HG03196 (cell line): ENCODE measurements at regions not wholly inside any gene's neighbourhood (a gene's known extent, or its start where the extent isn't known, plus 50 kb on each side); places are given as distances from the start of the nearest gene placed in this dataset.

Experiments
- ATAC-seq: cut with Tn5 transposase; IDR thresholded peaks from one replicate; pipeline ENCODE4 v1.9.1; 2021; ENCODE audit not compliant: unreplicated experiment

GRCh38 chr5:72032788-72033187 is 74.5 kb upstream of the MAP1B start:
- no peak for ATAC-seq

GRCh38 chr5:72034770-72035169 is 72.5 kb upstream of the MAP1B start:
- ATAC-seq, result no peak

DNA sequence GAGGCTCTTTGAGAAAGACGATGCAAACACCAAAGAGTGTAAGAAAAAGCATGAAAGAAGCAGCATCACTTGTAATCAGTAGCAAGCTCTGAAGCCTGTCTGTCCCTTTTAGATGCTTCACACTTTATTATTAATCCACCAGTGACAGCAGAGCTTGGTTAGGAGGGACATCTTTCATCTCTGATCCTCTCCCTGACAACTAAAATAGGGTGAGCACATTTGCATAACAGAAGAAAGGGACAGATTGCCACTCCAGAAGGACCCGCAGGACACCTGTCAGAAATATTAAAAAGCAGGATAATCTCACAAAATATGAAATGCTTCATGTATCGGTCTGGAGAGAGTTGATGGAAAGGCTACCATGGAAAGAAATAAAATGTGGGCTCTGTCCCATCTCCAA is 71.4 kb upstream of the MAP1B start:
- no peak for ATAC-seq

DNA sequence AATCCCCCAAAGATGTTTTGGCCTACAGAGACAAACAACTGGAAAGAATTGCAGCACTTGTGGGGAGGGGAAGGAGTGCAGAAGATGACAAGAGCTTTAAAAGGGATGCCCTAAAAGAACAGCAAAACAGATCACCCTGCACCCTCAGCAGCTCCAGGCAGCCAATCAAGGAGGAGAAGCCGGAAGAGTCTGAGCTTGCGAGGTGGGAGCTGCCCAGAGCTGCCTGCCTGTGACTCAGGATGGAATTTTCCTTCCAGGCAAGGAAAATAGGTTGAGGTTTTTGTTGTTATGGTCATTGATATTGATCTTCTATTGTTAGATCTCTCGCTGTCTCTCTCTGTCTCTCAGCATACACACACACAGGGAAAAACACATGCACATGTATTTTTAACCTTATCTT is 70.3 kb upstream of the MAP1B start:
- no peak for ATAC-seq

GRCh38 chr5:72040513-72040912 is 66.8 kb upstream of the MAP1B start:
- ATAC-seq, result no peak

DNA sequence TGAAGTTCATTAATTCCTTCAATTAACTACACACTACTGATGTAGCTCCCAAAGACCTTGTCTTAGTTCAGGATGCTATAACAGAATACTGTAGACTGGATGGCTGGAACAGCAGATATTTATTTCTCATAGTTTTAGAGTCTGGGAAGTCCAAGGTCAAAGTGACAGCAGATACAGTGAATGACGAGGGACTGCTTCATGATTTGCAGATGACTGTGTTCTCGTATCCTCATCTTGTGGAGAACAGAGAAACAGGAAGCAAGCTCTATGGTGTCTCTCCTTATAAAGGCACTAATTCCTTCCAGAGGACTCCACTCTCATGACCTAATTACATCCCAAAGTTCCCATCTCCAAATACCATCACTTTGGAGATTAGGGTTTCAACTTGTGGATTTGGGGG is 65.6 kb upstream of the MAP1B start:
- ATAC-seq, result no peak

GRCh38 chr5:72042097-72042496 is 65.2 kb upstream of the MAP1B start:
- ATAC-seq, result no peak

- no peak for ATAC-seq
Measured at GRCh38 chr5:72045692-72046091, 61.6 kb upstream of the MAP1B start.

GRCh38 chr5:72046106-72046505 is 61.2 kb upstream of the MAP1B start:
- no peak for ATAC-seq

- no peak for ATAC-seq
Measured at GRCh38 chr5:72055636-72056035, 51.6 kb upstream of the MAP1B start.
